ENCODE measurements at regions not wholly inside any gene's neighbourhood (a gene's known extent, or its start where the extent isn't known, plus 50 kb on each side); places are given as distances from the start of the nearest gene placed in this dataset.
"Not testable (repeated sequence)": the region's sequence is repeated elsewhere in the genome, so short reads cannot be mapped to it uniquely, and the experiment has no call there.

GRCh38 chr21:6133852-6134630 lies 4387.3 kb upstream of the TPTE start:
- not testable (repeated sequence) for DNase-seq (ENCODE audit: low read depth)

DNA sequence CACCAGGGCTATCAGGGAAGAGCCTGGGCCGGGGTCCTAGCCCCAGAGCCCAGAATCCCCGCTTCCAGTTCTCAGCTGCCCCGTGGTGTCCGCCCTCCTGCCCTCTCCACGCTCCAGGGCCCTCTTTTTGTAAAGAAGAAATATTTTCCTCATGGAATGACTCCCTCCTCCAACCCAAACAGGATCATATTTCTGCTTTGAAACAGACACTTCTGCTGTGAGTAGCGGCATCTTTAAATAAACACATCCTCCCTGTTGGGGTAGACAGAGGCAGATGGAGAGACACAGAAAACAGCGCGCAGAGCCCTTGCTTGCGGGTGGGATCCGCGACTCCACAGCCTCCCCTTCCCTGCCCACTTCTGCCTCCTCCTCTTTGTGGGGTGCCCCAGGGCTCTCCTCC lies 4384.7 kb upstream of the TPTE start:
- not testable (repeated sequence) for DNase-seq (ENCODE audit: low read depth)

- DNase-seq (ENCODE audit: low read depth), result not testable (repeated sequence)
Measured at GRCh38 chr21:6138244-6139136, 4382.9 kb upstream of the TPTE start.

DNA sequence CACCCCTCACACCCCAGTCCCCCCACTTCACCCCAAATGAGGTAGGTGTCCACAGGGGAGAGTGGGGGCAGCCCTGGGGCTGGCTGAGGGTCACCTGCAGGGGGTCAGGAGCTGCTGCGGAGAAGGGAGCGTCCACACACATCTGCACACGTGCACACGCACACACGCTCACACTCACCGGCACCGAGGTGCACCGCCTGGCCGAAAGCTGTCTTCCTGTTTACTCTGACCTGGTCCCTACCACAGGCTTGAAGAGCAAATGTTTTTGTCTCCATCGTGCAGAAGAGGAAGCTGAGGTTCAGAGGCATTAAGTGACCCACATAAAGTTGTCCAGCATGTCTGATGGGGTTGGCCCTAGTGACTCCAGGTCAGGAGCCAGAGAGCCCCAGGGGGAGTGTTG lies 4382.1 kb upstream of the TPTE start:
- DNase-seq (ENCODE audit: low read depth), result not testable (repeated sequence)

DNA sequence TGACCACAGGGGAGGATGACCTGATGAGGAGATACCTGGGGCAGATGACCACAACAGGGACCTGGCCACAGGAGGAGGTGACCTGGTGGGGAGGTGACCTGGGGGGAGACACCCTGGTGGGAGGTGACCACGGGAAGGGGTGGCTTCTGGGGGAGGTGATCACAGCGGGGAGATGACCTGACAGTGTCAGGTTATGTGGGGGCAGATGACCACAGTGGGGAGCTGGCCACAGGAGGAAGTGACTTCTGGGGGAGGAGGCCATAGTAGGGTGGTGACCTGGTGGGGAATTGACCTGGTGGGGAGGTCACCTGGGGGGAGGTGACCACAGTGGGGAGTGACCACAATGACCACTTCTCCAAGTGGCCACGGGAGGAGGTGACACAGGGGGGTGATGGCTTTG lies 4381.5 kb upstream of the TPTE start:
- not testable (repeated sequence) for DNase-seq (ENCODE audit: low read depth)

- DNase-seq (ENCODE audit: low read depth), result not testable (repeated sequence)
Measured at GRCh38 chr21:6140467-6141137, 4380.8 kb upstream of the TPTE start.

GRCh38 chr21:6141138-6141474 lies 4380.3 kb upstream of the TPTE start:
- not testable (repeated sequence) for DNase-seq (ENCODE audit: low read depth)

- DNase-seq (ENCODE audit: low read depth), result not testable (repeated sequence)
Measured at GRCh38 chr21:6153154-6153553, 4368.2 kb upstream of the TPTE start.

GRCh38 chr21:6154524-6155320 lies 4366.7 kb upstream of the TPTE start:
- not testable (repeated sequence) for DNase-seq (ENCODE audit: low read depth)

DNA sequence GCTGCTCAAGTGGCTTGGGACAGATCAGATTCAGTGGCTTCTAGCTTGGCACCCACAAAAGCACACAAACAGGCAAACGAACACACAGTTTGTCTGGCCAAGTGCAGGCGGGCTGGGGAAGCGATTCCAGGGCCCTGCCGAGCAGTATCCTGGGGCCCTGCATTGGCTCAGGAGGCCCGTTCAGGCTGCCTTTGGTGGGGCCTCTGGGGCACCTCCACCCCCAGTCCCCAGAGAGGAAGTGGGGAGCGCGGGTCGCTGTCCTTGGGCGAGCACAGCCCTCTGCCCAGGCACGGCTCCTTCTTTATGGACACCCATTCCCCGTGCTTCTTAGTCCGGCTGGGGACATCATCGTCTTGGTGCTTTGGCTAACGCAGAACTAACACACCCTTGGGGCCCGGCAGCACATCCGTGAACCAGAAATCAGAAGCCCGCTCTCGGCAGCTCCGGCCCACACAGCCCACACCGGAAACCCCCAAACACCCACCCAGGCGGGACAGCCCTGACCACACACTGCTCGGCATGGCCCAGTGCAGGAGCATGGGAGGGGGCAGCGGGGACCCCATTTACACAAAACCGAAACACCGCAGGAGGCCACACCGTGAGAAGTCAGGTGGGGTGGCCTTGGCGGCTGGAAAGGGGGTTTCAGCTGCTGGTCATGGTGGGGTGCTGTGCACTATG lies 4364.5 kb upstream of the TPTE start:
- not testable (repeated sequence) for DNase-seq (ENCODE audit: low read depth)

DNA sequence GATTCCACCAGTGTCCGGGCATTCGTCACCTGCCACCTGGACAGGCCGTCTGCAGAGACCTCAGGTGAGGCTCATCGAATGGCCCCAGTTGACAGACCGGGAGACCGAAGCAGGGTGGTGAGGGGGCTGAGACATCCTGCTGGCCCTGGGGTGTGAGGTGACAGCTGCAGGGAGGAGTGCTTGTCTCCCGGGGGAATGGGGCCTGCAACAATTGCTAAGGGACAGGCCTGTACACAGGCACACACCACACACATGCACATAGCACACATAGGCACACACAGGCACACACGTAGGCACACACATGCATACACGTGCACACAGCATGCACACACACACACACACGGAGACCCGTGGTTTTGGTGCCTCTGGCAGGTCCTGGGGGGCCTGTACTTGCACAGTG lies 4363.9 kb upstream of the TPTE start:
- DNase-seq (ENCODE audit: low read depth), result not testable (repeated sequence)

DNA sequence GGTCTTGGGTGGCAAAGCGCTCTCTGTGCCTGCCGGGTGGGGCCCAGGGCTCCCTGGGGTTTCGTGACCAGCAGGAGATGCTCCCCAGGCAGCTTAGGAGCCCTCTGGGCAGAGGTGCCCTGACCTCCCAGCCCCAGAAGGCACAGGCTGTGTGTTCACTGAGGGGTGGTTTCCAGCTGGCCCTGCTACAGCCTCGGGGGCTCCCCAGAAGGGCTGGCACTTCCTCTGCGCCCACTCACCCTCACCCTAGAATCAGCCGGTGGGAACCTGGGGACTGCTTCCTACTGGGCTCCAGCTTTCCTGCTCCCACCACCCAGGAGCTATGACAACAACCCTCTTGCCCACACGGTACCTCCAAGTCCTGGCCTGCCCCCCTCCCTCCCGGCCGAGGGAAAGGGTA lies 4363.2 kb upstream of the TPTE start:
- DNase-seq (ENCODE audit: low read depth), result not testable (repeated sequence)
